Chondrocyte (in vitro differentiated cells): ENCODE measurements at regions not wholly inside any gene's neighbourhood (a gene's known extent, or its start where the extent isn't known, plus 50 kb on each side); places are given as distances from the start of the nearest gene placed in this dataset.

Experiments used
- DNase-seq: peaks from one replicate; pipeline ENCODE4 v3.0.0; 2021; ENCODE audit warnings: mixed read lengths, low spot score
- H3K27ac Mint-ChIP-seq: one replicate; pipeline ENCODE4 v1.8.0; 2021; ENCODE audit warnings: mild to moderate bottlenecking, moderate library complexity, mixed read lengths; ENCODE audit not compliant: unreplicated experiment
- H3K27me3 Mint-ChIP-seq: 2 replicates; pipeline ENCODE4 v1.8.0; 2021; ENCODE audit warnings: low read depth, mixed read lengths
- H3K36me3 Mint-ChIP-seq: 2 replicates; pipeline ENCODE4 v1.8.0; 2021; ENCODE audit warnings: low read depth, mixed read lengths
- H3K4me1 Mint-ChIP-seq: 2 replicates; pipeline ENCODE4 v1.8.0; 2021; ENCODE audit warnings: low read depth, mild to moderate bottlenecking, mixed read lengths
- H3K4me3 Mint-ChIP-seq: one replicate; pipeline ENCODE4 v1.8.0; 2021; ENCODE audit warnings: mild to moderate bottlenecking, moderate library complexity, mixed read lengths; ENCODE audit not compliant: unreplicated experiment
- H3K9me3 Mint-ChIP-seq: 2 replicates; pipeline ENCODE4 v1.8.0; 2021; ENCODE audit warnings: low read depth, mixed read lengths
- CTCF ChIP-seq: fragments of 200-600 bp; sonication (generic); IDR thresholded peaks from 2 replicates; pipeline ENCODE4 v1.5.0; 2021; ENCODE audit warnings: antibody characterized with exemption, mild to moderate bottlenecking, moderate library complexity

DNA sequence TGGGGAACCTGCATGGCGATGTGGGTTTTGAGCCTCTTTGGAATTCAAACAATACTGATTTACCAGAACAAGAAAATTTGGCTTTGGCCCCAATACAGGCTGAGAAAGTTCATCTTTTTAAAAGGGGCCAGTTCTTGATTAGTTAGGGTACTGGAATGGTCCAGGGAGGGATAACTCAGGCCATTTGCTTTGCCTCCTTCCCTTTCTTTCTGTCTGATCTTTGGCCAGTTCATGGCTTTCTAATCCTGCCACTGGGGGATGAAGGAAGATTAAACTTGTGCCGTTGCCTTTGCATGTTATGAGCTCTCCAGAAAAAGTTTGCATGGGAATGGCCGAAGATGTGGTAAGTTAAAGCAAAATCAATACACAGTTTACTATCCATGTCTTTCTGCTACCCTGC lies 78.4 kb downstream of the ADAMTS15 start:
- Mint-ChIP-seq H3K9me3 (no peaks in the 10 kb centered on the region), H3K27me3 (no peaks in the 10 kb centered on the region), H3K4me3 (no peak overlapping the region), H3K27ac (no peak overlapping the region), H3K4me1 (peaks cover 39% of the 10 kb centered on the region), H3K36me3 (peaks cover 4% of the 10 kb centered on the region)
- DNase-seq: no peak
- no peak for TF ChIP-seq CTCF

DNA sequence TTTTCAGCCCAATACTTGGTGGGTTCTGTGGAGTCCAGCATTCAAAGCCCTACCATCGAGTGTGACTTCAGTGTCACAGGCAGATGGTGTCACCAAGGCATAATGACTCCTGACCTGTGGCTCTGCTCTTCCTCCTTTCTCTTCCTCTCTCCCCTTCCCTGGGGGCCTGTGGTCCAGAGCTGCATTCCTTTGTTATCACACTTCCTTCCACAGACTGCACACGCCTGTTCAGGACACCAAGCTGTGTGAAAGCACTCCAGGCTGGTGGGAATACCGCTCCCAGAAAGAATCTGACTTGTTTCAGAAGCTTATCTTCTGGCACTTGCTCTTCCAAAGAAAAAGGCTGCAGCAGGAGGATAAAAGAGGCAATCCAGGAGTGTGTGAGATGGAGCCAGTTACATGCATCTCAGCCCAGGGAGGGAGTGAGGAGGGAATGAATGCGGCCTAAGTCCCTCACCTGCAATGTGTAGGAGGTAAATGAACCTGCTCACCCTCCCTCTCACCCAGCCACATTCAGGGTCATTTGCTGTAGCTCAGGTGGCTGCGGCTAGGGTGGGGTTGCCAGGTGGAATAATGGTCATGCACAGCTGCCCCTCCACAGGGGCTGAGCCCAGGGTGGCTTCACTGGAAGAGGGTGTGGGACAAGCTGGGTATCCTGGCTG lies 79.3 kb downstream of the ADAMTS15 start:
- H3K9me3 Mint-ChIP-seq: no peaks in the 10 kb centered on the region
- H3K36me3 Mint-ChIP-seq: peaks cover 6% of the 10 kb centered on the region
- H3K4me3 Mint-ChIP-seq: no peak overlapping the region
- DNase-seq: no peak
- peaks cover 30% of the 10 kb centered on the region for H3K4me1 Mint-ChIP-seq
- H3K27me3 Mint-ChIP-seq: no peaks in the 10 kb centered on the region
- TF ChIP-seq CTCF: no peak
- H3K27ac Mint-ChIP-seq: peak overlapping the region; percentile 77

DNA sequence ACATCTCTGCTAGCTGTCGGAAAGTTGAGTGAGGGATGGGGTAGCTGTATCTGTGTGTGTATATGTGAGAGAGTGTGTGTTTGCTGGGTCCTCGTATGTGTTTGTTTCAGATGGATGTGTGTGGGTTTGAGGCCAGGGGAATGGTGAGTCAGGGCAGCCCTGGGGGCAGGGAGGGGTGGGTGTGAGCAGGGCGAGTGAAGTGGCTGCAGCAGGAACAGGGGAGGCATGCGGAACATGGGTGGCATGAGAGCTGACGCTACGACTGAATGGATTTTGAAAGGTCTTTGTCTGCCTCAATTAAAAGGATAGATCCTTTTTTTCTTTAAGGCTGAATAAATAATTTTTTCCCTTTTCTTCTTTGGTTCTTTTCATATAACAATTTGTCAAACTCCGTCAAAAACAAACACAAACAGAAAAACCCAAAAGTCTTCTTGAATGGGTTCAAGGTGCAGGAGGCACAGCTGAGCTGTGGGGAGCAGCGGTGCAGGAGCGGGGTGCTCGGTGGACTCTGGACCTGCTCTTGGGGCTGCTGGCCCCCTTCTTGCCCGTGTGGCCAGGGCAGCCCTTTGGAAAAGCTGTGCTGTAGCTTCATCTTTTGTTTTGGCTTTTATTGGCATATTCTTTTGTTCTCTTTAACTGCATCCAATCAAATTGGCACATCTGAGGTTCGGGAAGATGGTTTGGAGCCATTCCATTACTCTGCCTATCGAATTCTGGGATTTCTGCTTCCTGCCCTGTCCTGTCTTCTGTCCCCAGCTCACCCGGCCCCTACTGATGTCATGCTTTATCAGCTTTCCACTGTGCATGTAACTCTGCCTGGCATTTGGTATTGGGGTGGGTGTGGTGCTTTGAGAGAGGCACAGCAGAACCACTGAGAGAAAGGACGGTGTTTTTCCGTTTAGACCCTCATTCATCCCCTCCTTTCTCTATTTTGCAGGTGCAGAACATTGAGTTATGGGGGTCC lies 80.1 kb downstream of the ADAMTS15 start:
- H3K4me3 Mint-ChIP-seq: no peak overlapping the region
- peaks cover 22% of the 10 kb centered on the region for H3K4me1 Mint-ChIP-seq
- no peak for DNase-seq
- no peaks in the 10 kb centered on the region for H3K9me3 Mint-ChIP-seq
- no peak for TF ChIP-seq CTCF
- peaks cover 6% of the 10 kb centered on the region for H3K36me3 Mint-ChIP-seq
- no peak overlapping the region for H3K27ac Mint-ChIP-seq
- no peaks in the 10 kb centered on the region for H3K27me3 Mint-ChIP-seq

DNA sequence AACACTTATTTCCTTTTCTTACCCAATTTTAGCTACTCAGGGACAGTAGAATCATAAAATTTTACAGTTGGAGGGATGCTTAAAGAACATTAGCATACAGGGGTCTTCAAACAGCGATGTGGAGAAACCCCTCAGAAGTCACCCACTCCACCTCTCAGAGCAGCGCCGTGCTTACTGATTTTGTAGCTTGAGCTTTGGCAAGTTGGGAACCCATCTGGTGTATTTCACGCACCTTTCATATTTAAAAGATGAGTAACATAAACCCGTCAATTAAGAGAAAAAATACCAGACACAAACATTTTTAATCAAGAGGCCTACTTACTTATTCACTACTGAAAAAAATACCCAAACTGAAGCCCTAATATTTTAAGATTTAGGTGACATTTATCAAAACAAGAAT lies 80.9 kb downstream of the ADAMTS15 start:
- H3K27ac Mint-ChIP-seq: no peak overlapping the region
- no peak for TF ChIP-seq CTCF
- no peaks in the 10 kb centered on the region for H3K9me3 Mint-ChIP-seq
- peaks cover 8% of the 10 kb centered on the region for H3K36me3 Mint-ChIP-seq
- H3K4me1 Mint-ChIP-seq: peaks cover 22% of the 10 kb centered on the region
- no peak for DNase-seq
- no peaks in the 10 kb centered on the region for H3K27me3 Mint-ChIP-seq
- no peak overlapping the region for H3K4me3 Mint-ChIP-seq

GRCh38 chr11:130531061-130531460 lies 82.6 kb downstream of the ADAMTS15 start:
- peaks cover 22% of the 10 kb centered on the region for H3K4me1 Mint-ChIP-seq
- no peak for TF ChIP-seq CTCF
- H3K36me3 Mint-ChIP-seq: peaks cover 5% of the 10 kb centered on the region
- H3K4me3 Mint-ChIP-seq: no peak overlapping the region
- no peaks in the 10 kb centered on the region for H3K9me3 Mint-ChIP-seq
- peaks cover 4% of the 10 kb centered on the region for H3K27me3 Mint-ChIP-seq
- no peak for DNase-seq
- H3K27ac Mint-ChIP-seq: no peak overlapping the region
